Mesendoderm (in vitro differentiated cells): ENCODE measurements at regions not wholly inside any gene's neighbourhood (a gene's known extent, or its start where the extent isn't known, plus 50 kb on each side); places are given as distances from the start of the nearest gene placed in this dataset.

Source experiments
- DNase-seq: peaks from one replicate; pipeline ENCODE4 v3.0.0; 2013
- H2AK5ac ChIP-seq: 2 replicates; pipeline ENCODE4 v1.6.1; 2013; ENCODE audit warnings: low read length, inconsistent platforms
- H2BK120ac ChIP-seq: 2 replicates; pipeline ENCODE4 v1.6.1; 2013; ENCODE audit warnings: low read depth, mild to moderate bottlenecking, low read length, moderate library complexity, mixed read lengths
- H2BK15ac ChIP-seq: replicated peaks from 2 replicates; pipeline ENCODE4 v1.6.1; 2013; ENCODE audit warnings: low read depth, mild to moderate bottlenecking, moderate library complexity
- H2BK5ac ChIP-seq: 2 replicates; pipeline ENCODE4 v1.6.1; 2013; ENCODE audit warnings: low read length, inconsistent platforms
- H3K18ac ChIP-seq: 2 replicates; pipeline ENCODE4 v1.6.1; 2013; ENCODE audit warnings: mild to moderate bottlenecking, low read length, mixed read lengths
- H3K23ac ChIP-seq: one replicate; pipeline ENCODE4 v1.6.1; 2013; ENCODE audit warnings: low read length
- H3K27ac ChIP-seq: 2 replicates; pipeline ENCODE4 v1.5.1; 2013; ENCODE audit warnings: low read depth, mild to moderate bottlenecking, inconsistent platforms, low read length, moderate library complexity
- H3K27me3 ChIP-seq: 2 replicates; pipeline ENCODE4 v1.6.1; 2013; ENCODE audit warnings: low read length, control low read depth, mild to moderate bottlenecking, inconsistent platforms; ENCODE audit not compliant: insufficient read depth, poor library complexity
- H3K36me3 ChIP-seq: 2 replicates; pipeline ENCODE4 v1.6.1; 2013; ENCODE audit warnings: low read length, inconsistent platforms; ENCODE audit not compliant: control insufficient read depth, insufficient read depth
- H3K4ac ChIP-seq: one replicate; pipeline ENCODE4 v1.6.1; 2013; ENCODE audit warnings: low read depth, mild to moderate bottlenecking, low read length, moderate library complexity
- H3K4me1 ChIP-seq: 2 replicates; pipeline ENCODE4 v1.6.1; 2013; ENCODE audit warnings: low read depth, low read length, inconsistent platforms; ENCODE audit not compliant: control insufficient read depth
- H3K4me2 ChIP-seq: 2 replicates; pipeline ENCODE4 v1.6.1; 2013; ENCODE audit warnings: low read length
- H3K4me3 ChIP-seq: 2 replicates; pipeline ENCODE4 v1.5.1; 2013; ENCODE audit warnings: mild to moderate bottlenecking, low read length
- H3K56ac ChIP-seq: one replicate; pipeline ENCODE4 v1.6.1; 2013; ENCODE audit warnings: low read length
- H3K79me1 ChIP-seq: 2 replicates; pipeline ENCODE4 v1.6.1; 2013; ENCODE audit warnings: low read length, inconsistent platforms
- H3K79me2 ChIP-seq: 2 replicates; pipeline ENCODE4 v1.6.1; 2013; ENCODE audit warnings: mild to moderate bottlenecking, low read length; ENCODE audit not compliant: control insufficient read depth, insufficient read depth
- H3K9ac ChIP-seq: 2 replicates; pipeline ENCODE4 v1.6.1; 2013; ENCODE audit warnings: low read length, inconsistent platforms
- H4K5ac ChIP-seq: one replicate; pipeline ENCODE4 v1.6.1; 2013; ENCODE audit warnings: low read length
- H4K8ac ChIP-seq: one replicate; pipeline ENCODE4 v1.6.1; 2013; ENCODE audit warnings: low read depth, mild to moderate bottlenecking, control low read depth, low read length, moderate library complexity
- WGBS: extraction: QIAGEN DNeasy Blood & Tissue Kit; methylation state at CpG from one replicate; pipeline ENCODE4 v1.1.7; 2013; ENCODE audit warnings: low lambda C conversion rate, missing lambda C conversion rate; ENCODE audit not compliant: insufficient coverage; ENCODE audit errors: extremely low coverage; 5-methylcytosine and 5-hydroxymethylcytosine counted together

DNA sequence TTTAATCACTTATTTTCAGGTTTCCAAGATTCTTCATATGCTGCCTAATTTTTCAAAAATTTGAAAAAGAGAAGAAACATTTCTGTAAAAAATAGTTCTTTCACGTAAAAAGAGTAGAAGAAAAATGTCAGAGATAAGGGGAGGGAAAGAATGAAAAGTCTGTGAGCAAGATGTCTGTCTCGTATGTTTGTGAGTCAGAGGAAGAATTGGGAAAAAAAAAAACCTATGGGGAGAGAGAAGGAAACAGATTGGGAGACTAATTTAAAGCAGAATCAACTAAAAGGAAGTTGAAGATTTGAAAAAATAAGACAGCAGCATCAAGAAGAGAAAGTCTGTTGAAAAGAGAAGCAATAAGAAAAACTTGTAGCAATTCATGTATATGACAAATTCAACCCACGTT is 456.3 kb downstream of the HINT1 start:
- Histone ChIP-seq H3K4me1 (no peaks in the 10 kb centered on the region), H2BK5ac (no peak overlapping the region), H2BK15ac (no peak overlapping the region), H4K5ac (no peak overlapping the region), H3K9ac (no peak overlapping the region), H2AK5ac (no peak overlapping the region), H3K27me3 (no peaks in the 10 kb centered on the region), H3K56ac (no peak overlapping the region), H3K4me2 (no peak overlapping the region), H3K79me2 (no peaks in the 10 kb centered on the region), H3K18ac (no peak overlapping the region), H2BK120ac (no peak overlapping the region), H3K4me3 (no peak overlapping the region), H3K79me1 (no peaks in the 10 kb centered on the region), H3K27ac (no peak overlapping the region), H3K23ac (no peak overlapping the region), H3K4ac (no peak overlapping the region), H4K8ac (no peak overlapping the region), H3K36me3 (no peaks in the 10 kb centered on the region)
- WGBS = no CpG with 5 or more reads among the region's 3 CpGs
- no peak for DNase-seq

DNA sequence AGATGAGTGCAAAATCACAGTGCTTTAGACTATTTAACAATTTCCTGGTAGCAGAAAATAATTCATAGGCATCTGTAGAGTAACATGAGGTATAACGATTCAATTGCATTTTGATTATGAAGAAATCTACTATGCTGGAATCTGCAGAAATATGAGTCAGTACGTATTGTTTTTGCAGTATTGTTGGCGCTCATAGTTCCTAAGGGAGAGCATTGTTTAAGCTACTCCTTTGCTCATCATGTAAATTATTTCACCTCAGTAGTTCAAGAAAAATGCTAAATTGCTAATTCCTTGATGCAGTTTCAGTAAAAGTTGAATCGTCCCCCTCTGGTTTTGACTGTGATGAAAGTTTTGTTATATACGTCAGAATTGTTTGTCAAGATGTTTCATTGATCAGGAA is 458.4 kb downstream of the HINT1 start:
- Histone ChIP-seq H3K56ac (no peak overlapping the region), H4K8ac (no peak overlapping the region), H3K9ac (no peak overlapping the region), H3K23ac (no peak overlapping the region), H2BK5ac (no peak overlapping the region), H2BK120ac (no peak overlapping the region), H3K4me1 (no peaks in the 10 kb centered on the region), H4K5ac (no peak overlapping the region), H3K4ac (no peak overlapping the region), H3K4me2 (no peak overlapping the region), H3K79me2 (no peaks in the 10 kb centered on the region), H3K27ac (no peak overlapping the region), H3K27me3 (no peaks in the 10 kb centered on the region), H2AK5ac (no peak overlapping the region), H3K79me1 (no peaks in the 10 kb centered on the region), H2BK15ac (no peak overlapping the region), H3K4me3 (no peak overlapping the region), H3K18ac (no peak overlapping the region), H3K36me3 (no peaks in the 10 kb centered on the region)
- DNase-seq = no peak
- WGBS = no CpG with 5 or more reads among the region's 5 CpGs

DNA sequence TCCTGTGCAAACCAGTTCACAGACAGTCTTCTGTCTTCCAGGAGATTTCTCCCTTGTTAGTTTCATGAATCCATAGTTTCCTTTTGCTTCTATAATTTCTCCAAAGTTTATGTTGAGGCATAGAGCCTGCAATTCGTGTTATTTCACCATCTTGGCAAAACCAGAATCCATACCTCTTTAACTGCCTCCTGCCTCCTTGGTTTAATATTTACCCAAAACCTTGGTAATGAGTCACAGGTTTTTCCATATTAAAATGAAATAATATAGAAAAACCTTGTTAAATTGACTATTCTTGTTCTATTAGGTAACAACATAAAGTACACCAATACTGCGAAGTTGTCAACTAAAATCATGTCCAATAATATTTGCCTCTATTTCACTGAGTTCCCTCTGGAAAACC is 459.7 kb downstream of the HINT1 start:
- Histone ChIP-seq H3K56ac (no peak overlapping the region), H2BK120ac (no peak overlapping the region), H3K4me3 (no peak overlapping the region), H3K4ac (no peak overlapping the region), H3K27me3 (no peaks in the 10 kb centered on the region), H4K8ac (no peak overlapping the region), H3K9ac (no peak overlapping the region), H2AK5ac (no peak overlapping the region), H4K5ac (no peak overlapping the region), H3K18ac (no peak overlapping the region), H2BK5ac (no peak overlapping the region), H3K4me1 (no peaks in the 10 kb centered on the region), H3K23ac (no peak overlapping the region), H3K4me2 (no peak overlapping the region), H3K79me2 (no peaks in the 10 kb centered on the region), H2BK15ac (no peak overlapping the region), H3K36me3 (no peaks in the 10 kb centered on the region), H3K27ac (no peak overlapping the region), H3K79me1 (no peaks in the 10 kb centered on the region)
- no peak for DNase-seq
- WGBS = no CpG with 5 or more reads among the region's 2 CpGs

DNA sequence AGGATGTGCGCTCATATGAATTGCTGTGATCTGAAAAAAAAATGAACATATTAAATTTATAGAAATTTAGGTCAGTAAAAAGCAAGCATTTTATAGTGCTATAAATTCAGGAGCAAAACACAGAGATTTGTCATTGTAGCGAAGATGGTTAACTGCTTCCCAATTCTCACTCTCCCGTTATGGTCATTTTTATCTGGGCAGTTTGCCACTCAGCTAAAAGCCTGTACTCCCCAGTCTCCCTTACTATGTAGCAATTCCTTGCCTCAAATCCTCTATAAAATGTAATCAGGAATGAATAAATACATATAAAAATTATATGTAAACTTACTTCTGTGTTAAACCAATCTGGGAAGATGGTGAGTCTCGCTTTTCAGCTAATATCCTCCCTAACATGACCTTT is 471.5 kb downstream of the HINT1 start:
- H3K4me2 ChIP-seq = no peak overlapping the region
- H3K23ac ChIP-seq = no peak overlapping the region
- WGBS = no CpG with 5 or more reads among the region's 4 CpGs
- H3K4ac ChIP-seq = no peak overlapping the region
- H3K9ac ChIP-seq = no peak overlapping the region
- H3K56ac ChIP-seq = no peak overlapping the region
- H3K4me1 ChIP-seq = no peaks in the 10 kb centered on the region
- no peaks in the 10 kb centered on the region for H3K79me1 ChIP-seq
- no peak overlapping the region for H2BK15ac ChIP-seq
- H2AK5ac ChIP-seq = no peak overlapping the region
- H3K79me2 ChIP-seq = no peaks in the 10 kb centered on the region
- no peak for DNase-seq
- H3K4me3 ChIP-seq = no peak overlapping the region
- no peak overlapping the region for H3K27ac ChIP-seq
- no peaks in the 10 kb centered on the region for H3K27me3 ChIP-seq
- H4K5ac ChIP-seq = no peak overlapping the region
- no peaks in the 10 kb centered on the region for H3K36me3 ChIP-seq
- no peak overlapping the region for H2BK5ac ChIP-seq
- H3K18ac ChIP-seq = no peak overlapping the region
- H4K8ac ChIP-seq = no peak overlapping the region
- H2BK120ac ChIP-seq = no peak overlapping the region

DNA sequence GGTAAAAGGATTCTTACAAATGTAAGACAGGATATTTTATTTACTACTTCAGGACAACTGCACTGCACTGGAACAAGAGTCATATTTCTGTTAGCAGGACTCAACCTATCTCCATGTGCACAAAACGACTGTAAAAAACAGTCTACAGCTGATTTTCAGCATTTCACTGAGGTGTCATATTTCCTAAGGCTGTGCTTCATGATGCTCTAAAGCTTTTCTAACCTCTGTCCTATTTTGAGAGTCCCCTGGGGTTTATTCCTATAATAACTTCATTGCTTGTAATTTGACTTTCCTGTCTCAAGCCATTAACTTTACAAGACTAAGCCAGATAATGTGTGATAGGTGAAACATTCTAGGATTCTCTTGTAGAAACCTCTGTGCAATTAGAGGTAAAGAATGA is 472.3 kb downstream of the HINT1 start:
- no peak overlapping the region for H2BK5ac ChIP-seq
- H3K4me1 ChIP-seq = no peaks in the 10 kb centered on the region
- no peak overlapping the region for H3K4me3 ChIP-seq
- H3K36me3 ChIP-seq = no peaks in the 10 kb centered on the region
- H4K5ac ChIP-seq = no peak overlapping the region
- H3K18ac ChIP-seq = no peak overlapping the region
- H3K27ac ChIP-seq = no peak overlapping the region
- H3K79me2 ChIP-seq = no peaks in the 10 kb centered on the region
- H3K56ac ChIP-seq = no peak overlapping the region
- H3K27me3 ChIP-seq = no peaks in the 10 kb centered on the region
- no peak overlapping the region for H2BK120ac ChIP-seq
- H2AK5ac ChIP-seq = no peak overlapping the region
- no peak for DNase-seq
- WGBS = no CpG with 5 or more reads among the region's 1 CpG
- no peak overlapping the region for H4K8ac ChIP-seq
- no peak overlapping the region for H3K9ac ChIP-seq
- H3K4me2 ChIP-seq = no peak overlapping the region
- no peak overlapping the region for H2BK15ac ChIP-seq
- H3K79me1 ChIP-seq = no peaks in the 10 kb centered on the region
- no peak overlapping the region for H3K23ac ChIP-seq
- H3K4ac ChIP-seq = no peak overlapping the region

DNA sequence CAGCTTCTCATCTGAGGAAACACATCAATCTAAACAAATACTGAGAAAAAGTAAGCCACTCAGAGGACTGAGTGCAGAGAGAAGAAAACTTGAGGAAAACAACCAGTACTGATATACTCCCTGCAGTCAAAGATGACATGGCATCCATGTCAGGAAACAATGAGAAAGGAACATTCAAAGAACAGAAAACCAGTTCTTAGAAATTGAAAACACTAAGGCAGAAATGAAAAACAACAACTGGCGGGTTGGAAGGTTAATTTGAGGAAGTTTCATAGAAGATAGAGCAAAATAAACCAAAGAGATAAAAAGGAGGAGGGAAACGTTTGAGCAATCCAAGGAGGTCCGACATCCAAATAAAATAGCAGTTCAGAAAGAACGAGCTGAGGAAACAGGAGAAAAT is 475.2 kb downstream of the HINT1 start:
- Histone ChIP-seq H3K27ac (no peak overlapping the region), H3K36me3 (no peaks in the 10 kb centered on the region), H3K18ac (no peak overlapping the region), H3K9ac (no peak overlapping the region), H2BK120ac (no peak overlapping the region), H3K27me3 (no peaks in the 10 kb centered on the region), H3K4me3 (no peak overlapping the region), H4K8ac (no peak overlapping the region), H3K4ac (no peak overlapping the region), H2BK15ac (no peak overlapping the region), H3K4me1 (no peaks in the 10 kb centered on the region), H3K4me2 (no peak overlapping the region), H4K5ac (no peak overlapping the region), H3K56ac (no peak overlapping the region), H2AK5ac (no peak overlapping the region), H3K79me1 (no peaks in the 10 kb centered on the region), H2BK5ac (no peak overlapping the region), H3K23ac (no peak overlapping the region), H3K79me2 (no peaks in the 10 kb centered on the region)
- no CpG with 5 or more reads among the region's 4 CpGs for WGBS
- DNase-seq = no peak
